GM23338 (cell line): ENCODE measurements at regions not wholly inside any gene's neighbourhood (a gene's known extent, or its start where the extent isn't known, plus 50 kb on each side); places are given as distances from the start of the nearest gene placed in this dataset.

Source experiments
- CREB1 ChIP-seq: fragments of 250-450 bp; sonication (Bioruptor Pico); IDR thresholded peaks from 2 replicates; pipeline ENCODE4 v1.5.0; 2020; ENCODE audit warnings: low read depth, mild to moderate bottlenecking, moderate library complexity
- CTCF ChIP-seq, 2 experiments: fragments of 200-600 bp in 1 of 2; sonication (generic) in 1 of 2; conservative IDR thresholded peaks; 2 replicates each; pipeline versions ENCODE4 v1.5.1 to v1.6.1; 2016 to 2017; ENCODE audit warnings: antibody characterized with exemption in 2 of 2, low read depth in 2 of 2, mild to moderate bottlenecking in 2 of 2, moderate library complexity in 1 of 2
- ETS1 ChIP-seq: IDR thresholded peaks from 2 replicates; pipeline ENCODE4 v1.6.1; 2016; ENCODE audit warnings: antibody characterized with exemption
- EZH2 ChIP-seq: fragments of 200-600 bp; sonication (generic); IDR thresholded peaks from one replicate; pipeline ENCODE4 v1.8.0; 2017; ENCODE audit warnings: antibody characterized with exemption, mild to moderate bottlenecking, low read depth; ENCODE audit not compliant: unreplicated experiment
- POLR2AphosphoS5 ChIP-seq: IDR thresholded peaks from 2 replicates; pipeline ENCODE4 v1.6.1; 2016; ENCODE audit warnings: antibody characterized with exemption, low read depth
- REST ChIP-seq: IDR thresholded peaks from one replicate; pipeline ENCODE4 v1.6.1; 2018; ENCODE audit warnings: antibody characterized with exemption; ENCODE audit not compliant: unreplicated experiment
- STAT1 ChIP-seq: IDR thresholded peaks from one replicate; pipeline ENCODE4 v1.6.1; 2016; ENCODE audit warnings: antibody characterized with exemption; ENCODE audit not compliant: unreplicated experiment

GRCh38 chr16:65213866-65214595 lies 92.2 kb upstream of the CDH11 start:
- TF ChIP-seq CTCF (conservative IDR thresholded peaks at IDR 0.05; ENCODE audit: low read depth in 2 of 2) (no peak), EZH2 (no peak), POLR2AphosphoS5 (no peak), STAT1 (no peak), REST (no peak), ETS1 (no peak), CREB1 (CRISPR knock-in tag) (no peak)
